SK-N-MC (cell line): ENCODE measurements at regions not wholly inside any gene's neighbourhood (a gene's known extent, or its start where the extent isn't known, plus 50 kb on each side); places are given as distances from the start of the nearest gene placed in this dataset.

Experiments
- EZH2 ChIP-seq: fragments of 200-600 bp; sonication (generic); IDR thresholded peaks from one replicate; pipeline ENCODE4 v1.6.1; 2017; ENCODE audit warnings: antibody characterized with exemption
- FOXP2 ChIP-seq: optimal IDR thresholded peaks from 2 replicates; pipeline ENCODE3; 2011; ENCODE audit warnings: mild to moderate bottlenecking, moderate library complexity; ENCODE audit not compliant: insufficient read depth; ENCODE audit errors: extremely low read length, control extremely low read depth
- POLR2AphosphoS5 ChIP-seq: IDR thresholded peaks from 2 replicates; pipeline ENCODE4 v1.6.1; 2012; ENCODE audit warnings: mild to moderate bottlenecking, low read depth, low read length, borderline replicate concordance

GRCh38 chr17:34781071-34781470 lies 180.2 kb downstream of the CCT6B start:
- TF ChIP-seq EZH2 (no peak), POLR2AphosphoS5 (no peak), FOXP2 (no peak)
